Stimulated activated CD4-positive, alpha-beta T cell treated with anti-CD3 and anti-CD28 coated beads, Interleukin-2, amount 100 ng/mL, for 24 hours (primary cell): ENCODE measurements at regions not wholly inside any gene's neighbourhood (a gene's known extent, or its start where the extent isn't known, plus 50 kb on each side); places are given as distances from the start of the nearest gene placed in this dataset.
"Not testable (repeated sequence)": the region's sequence is repeated elsewhere in the genome, so short reads cannot be mapped to it uniquely, and the experiment has no call there.

Experiments
- DNase-seq, 2 donors: peaks; one replicate each; pipeline ENCODE4 v3.0.0-alpha.2; 2020

GRCh38 chr3:72163809-72164634 lies 379.1 kb upstream of the PROK2 start:
- no peak for DNase-seq

- no peak for DNase-seq
Observed at GRCh38 chr3:72162649-72163184, 377.8 kb upstream of the PROK2 start.

- DNase-seq: no peak
Observed at GRCh38 chr3:72161881-72162595, 377.1 kb upstream of the PROK2 start.

GRCh38 chr3:72161285-72161684 lies 376.3 kb upstream of the PROK2 start:
- DNase-seq: not testable (repeated sequence)

- no peak for DNase-seq
Observed at GRCh38 chr3:72160351-72160750, 375.4 kb upstream of the PROK2 start.

GRCh38 chr3:72159487-72159886 lies 374.5 kb upstream of the PROK2 start:
- no peak for DNase-seq

GRCh38 chr3:72158639-72159326 lies 373.8 kb upstream of the PROK2 start:
- no peak for DNase-seq

- no peak for DNase-seq
Observed at GRCh38 chr3:72157748-72158638, 373.0 kb upstream of the PROK2 start.

- no peak for DNase-seq
Observed at GRCh38 chr3:72155391-72156064, 370.6 kb upstream of the PROK2 start.

GRCh38 chr3:72154391-72155335 lies 369.7 kb upstream of the PROK2 start:
- no peak for DNase-seq

GRCh38 chr3:72153477-72154314 lies 368.7 kb upstream of the PROK2 start:
- no peak for DNase-seq

- DNase-seq: no peak
Observed at GRCh38 chr3:72152551-72153476, 367.9 kb upstream of the PROK2 start.

- DNase-seq: no peak
Observed at GRCh38 chr3:72151465-72152238, 366.7 kb upstream of the PROK2 start.

GRCh38 chr3:72150634-72151412 lies 365.9 kb upstream of the PROK2 start:
- no peak for DNase-seq

- no peak for DNase-seq
Observed at GRCh38 chr3:72149645-72150300, 364.8 kb upstream of the PROK2 start.

GRCh38 chr3:72147600-72147999 lies 362.7 kb upstream of the PROK2 start:
- DNase-seq: no peak
